ENCODE measurements at regions not wholly inside any gene's neighbourhood (a gene's known extent, or its start where the extent isn't known, plus 50 kb on each side); places are given as distances from the start of the nearest gene placed in this dataset.

DNA sequence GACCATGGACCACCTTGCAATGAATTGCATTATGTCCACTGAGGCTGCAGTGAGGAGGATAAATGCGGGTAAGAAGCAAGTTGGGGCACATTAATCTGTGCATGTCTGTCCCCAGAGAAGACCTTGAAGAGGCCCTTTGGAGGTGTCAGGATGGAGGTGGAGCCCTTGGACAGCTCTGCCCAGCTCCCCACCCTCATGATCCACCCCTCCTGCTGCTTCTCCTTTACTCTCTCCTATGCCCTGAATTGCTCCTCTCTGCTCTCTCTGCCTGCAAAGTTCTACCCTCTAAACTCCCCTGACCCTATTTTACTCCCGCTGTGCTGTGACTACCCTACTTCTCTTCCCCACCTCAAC lies 292.4 kb upstream of the USP24 start:
- peak; percentile 39 for DNase-seq

- no peak for DNase-seq
Measured at GRCh38 chr1:55506740-55507577, 291.8 kb upstream of the USP24 start.

DNA sequence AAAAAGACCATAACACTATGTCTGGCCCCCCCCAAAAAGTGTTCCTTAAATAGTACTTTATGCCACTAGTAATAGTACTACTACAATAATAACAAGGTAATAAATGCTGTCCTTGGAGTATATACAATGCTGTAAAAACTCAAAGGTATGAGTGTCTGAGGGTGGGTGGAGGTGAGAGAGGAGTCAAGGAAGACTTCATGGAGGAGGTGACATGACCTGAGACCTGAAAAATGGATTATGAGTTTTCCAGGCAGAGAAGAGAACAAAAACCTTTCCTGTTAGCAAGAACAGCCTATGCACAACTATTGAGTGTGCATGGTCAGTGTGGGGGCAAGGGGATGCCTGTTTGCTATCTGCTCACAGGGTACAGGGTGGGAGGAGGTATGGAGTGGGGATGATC lies 290.2 kb upstream of the USP24 start:
- no peak for DNase-seq

DNA sequence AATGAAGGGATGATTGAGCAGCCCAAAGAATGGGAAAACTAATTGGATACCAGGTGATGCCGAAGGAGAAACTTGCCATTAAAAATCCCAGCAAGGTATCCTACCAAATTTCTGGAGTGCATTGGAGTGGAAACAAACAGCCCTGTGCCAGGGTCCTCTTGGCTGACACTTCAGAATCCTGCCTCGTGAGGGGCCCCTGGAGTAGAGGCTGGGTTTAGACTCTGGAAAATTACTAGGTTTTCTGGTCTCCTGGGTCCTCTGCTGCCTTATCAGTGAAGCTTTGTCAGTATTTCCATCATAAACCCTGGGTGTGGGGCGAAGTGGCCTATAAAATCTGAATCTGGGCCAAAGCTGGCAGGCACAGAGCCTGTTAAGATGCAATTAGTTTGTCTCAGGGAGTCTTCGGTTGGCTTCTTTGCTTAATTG lies 289.2 kb upstream of the USP24 start:
- no peak for DNase-seq

DNA sequence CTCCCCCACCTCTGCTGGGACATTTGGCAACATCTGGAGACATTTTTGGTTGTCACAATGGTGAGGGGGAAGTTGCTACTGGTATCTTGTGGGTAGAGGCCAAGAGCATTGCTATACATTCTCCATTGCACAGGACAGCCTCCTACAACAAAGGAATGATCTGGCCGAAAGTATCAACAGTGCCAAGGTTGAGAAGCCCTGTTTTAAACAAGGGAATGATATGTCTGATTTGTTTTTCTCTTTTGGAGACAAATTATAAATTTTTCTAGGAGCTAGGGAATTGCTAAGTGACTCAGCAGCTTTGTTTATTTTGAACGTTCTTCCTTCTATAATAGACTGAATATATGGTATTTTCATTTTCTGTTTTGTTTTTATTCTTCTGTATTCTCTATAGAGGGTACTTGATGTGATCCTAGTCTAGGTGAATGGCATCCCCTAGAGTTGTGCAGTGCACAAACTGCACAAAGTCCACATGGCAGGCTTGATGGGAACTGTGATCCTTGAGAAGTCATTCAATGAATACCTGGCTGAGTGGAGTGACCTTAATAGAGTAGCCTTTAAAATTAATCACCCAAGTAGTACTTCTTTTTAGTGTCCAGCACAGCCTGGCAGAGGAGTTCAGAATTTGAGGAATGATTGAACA lies 288.6 kb upstream of the USP24 start:
- DNase-seq: no peak

- no peak for DNase-seq
Measured at GRCh38 chr1:55500601-55501000, 285.4 kb upstream of the USP24 start.

DNA sequence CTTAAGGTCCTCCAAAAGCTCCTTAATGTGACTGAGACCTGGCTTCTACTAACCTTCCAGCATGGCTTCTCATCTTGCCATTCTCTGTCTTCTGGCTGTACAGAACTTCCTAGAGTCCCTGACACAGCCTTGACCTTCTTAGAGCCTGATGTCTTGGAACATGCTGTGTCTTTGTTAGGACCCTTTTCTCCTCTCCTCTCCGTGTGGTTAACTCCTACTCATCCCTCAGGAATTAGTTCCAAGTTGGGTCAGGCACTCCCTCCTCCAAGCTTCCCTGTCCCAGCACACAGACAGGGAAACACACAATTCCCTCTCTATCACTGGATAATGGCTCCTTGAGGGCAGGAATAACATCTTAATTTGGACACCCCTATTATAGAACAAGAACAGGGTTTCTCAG lies 275.4 kb upstream of the USP24 start:
- DNase-seq: no peak

GRCh38 chr1:55484173-55484572 lies 269.0 kb upstream of the USP24 start:
- no peak for DNase-seq

DNA sequence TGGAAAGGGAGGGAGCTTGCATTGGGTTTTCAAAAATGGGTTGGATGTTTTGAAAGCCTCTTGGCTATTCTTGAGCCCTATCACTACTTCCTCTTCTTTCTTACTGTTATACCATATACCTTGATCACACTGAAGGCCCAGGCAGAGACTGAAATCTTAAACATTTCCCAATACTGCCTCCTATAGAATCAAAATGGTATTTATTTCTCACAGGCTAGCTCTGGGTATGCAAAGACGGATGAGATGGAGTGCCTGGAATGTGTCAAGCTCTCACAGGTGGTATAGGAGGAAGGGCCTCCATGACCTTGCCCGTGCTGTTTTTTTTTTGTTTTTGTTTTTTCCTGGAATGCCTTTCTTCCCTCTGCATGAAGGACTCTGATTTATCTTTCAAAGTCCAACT lies 268.4 kb upstream of the USP24 start:
- no peak for DNase-seq

DNA sequence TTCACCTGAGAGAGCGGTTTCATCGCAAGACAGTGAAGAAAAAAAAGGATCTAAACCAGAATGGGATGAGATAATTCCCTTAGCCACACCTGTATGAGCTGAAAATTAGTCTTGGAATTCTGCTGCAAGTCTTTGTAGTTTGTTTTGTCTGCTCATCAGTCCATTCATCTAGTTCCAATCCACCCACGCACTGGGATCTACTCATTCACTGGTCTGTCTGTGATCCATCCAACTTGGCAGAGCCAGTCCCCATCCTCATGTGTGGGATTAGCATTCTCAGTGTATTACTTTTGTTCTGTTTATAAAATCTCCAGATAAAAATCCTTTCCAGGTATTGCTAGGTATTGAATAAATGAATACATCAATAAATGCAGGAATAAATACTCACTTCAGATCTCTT lies 266.5 kb upstream of the USP24 start:
- DNase-seq: no peak

DNA sequence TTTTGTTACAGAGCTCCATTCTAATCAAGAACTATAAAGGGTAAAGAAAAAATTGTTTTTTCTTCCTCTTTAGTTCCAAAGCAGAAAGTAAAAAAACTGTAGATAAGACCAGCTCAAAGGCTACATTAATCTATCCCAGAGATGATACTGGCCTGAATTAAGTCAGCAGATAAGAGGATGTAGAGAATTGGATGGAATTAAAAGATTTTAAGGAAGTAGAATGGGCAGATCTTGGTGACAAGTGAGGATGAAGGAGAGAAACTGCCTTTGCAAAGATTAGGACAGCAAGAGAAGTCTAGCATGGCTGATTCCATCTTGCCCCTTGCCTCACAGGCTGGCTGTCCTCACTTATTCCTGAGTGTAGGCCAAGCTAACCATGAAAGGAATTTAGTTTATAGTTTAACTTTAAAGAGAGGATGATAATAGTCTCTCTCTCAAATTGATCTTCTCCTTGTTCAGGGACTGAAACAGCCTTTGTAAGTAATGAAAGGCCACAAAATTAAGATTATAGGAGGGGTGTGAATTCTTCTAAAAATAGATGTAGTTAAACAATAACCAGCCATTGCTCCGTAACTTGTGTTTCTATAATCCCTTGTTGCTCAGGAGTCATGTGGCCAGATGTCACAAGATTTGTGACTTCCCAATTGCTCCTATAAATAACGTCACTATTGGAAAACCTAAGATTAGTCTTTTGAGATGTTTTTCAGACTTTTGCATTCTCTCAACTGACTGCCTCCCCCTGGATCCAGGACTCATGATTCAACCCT lies 265.0 kb upstream of the USP24 start:
- DNase-seq: no peak

DNA sequence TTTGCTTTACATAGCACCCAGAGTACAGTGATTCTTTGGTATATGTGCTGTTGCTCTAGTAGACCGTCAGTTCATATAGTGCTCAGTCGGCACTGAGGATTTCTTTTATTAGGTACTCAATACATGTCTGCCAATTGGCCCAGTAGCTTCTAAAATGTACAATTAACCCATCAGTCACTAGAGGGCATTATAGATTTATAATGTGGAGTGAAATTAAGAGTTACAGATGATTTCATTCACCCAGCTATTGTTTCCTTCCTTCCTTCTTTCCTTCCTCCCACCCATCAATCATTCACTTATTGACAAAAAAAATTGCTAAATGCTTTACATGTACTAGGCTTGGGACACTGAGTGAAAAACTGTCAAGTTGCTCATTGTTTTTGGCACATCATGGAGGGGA lies 263.6 kb upstream of the USP24 start:
- no peak for DNase-seq

DNA sequence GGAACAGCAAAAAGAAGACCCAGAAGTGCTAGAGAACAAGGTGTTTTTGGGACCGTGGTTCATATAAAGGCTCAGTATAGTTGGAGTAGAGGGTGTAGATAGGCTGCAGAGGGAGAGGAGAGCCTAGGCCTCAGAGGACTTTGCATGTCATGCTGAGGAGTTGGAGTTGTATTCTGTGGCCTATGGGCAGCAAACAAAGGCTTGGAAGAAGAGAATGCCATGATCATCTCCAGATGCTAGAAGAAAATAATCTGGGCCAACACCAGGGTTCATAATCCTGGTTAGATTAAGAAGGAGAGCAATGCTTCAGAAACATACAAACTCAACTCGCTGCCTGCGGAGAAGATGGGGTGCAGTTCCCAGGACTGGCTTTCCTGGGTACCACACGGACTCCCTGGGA lies 262.8 kb upstream of the USP24 start:
- DNase-seq: no peak

DNA sequence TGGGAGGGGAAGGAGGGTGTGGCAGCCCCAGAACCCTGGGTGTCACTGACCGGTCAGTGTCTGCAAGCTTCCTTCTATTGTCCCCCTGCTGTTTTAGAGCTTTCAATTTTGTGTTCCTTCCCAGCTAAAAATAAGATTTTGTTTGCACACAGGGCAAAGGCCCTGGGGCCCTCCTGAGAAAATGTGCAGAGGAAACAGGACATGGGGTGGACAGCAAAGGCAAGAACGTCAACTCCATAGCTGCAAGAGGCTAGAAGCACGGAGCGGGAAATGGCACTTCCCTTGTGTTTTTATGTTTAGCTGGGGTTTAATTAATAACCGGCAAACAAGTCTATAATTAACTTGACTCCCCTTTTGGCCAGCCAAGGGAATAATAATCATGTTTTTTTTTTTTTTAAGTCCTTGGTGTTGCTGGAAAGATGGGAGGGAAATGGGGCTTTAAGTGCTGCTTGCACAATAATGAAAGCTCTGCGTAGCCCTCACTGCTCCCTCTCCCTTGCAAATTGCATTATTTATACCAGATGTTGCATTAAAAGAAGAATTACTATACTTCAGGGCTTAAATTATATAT lies 261.4 kb upstream of the USP24 start:
- no peak for DNase-seq

DNA sequence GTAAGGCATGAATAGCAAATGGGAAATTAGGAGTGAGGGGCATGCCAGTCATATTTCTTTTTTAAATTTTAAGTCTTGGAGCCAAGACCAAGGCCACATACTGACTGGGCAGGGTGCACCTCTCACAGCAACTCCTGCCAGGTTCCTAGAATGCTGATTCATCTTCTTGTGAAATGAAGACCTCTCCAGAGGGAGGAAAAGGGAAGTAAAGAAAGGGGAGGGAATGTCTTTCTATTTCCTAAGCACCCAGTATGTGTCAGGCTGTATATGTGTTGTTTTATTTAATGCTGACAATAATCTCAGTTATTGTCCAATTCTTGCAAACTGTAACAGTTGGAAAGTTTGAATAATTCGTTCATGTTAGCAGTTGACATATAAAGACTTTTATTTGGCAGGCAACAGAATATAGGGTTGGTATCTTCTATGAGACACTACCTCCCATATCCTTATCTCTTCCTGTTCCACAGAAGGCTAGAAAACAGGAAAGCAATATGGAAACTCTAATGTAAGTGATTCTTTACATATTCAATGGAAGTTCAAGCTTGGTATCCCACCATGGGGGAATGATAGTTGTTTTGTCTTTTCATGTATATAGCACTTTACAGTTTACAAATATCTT lies 259.1 kb upstream of the USP24 start:
- no peak for DNase-seq

GRCh38 chr1:55473661-55474060 lies 258.5 kb upstream of the USP24 start:
- no peak for DNase-seq

- DNase-seq: no peak
Measured at GRCh38 chr1:55472784-55473183, 257.6 kb upstream of the USP24 start.

- no peak for DNase-seq
Measured at GRCh38 chr1:55472115-55472514, 257.0 kb upstream of the USP24 start.

- no peak for DNase-seq
Measured at GRCh38 chr1:55468142-55468795, 253.1 kb upstream of the USP24 start.

DNA sequence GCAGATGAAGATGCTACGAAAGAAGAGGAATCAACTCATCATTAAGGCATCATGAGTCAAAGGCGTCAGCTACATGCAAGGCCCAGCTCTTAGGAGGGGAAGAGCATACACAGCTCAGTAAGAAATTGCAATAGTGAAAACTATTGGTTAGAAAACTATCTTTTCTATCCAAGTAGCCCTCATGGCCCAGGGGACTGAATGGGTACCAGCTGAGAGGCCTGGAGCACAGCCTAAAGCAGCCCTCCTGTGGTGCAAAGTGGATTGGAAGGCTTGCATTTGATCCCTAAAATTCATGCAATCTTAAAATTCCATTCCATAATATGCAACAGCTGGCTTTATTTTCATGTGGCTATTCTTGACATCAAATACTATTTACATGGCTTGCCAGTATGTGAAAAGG lies 251.8 kb upstream of the USP24 start:
- no peak for DNase-seq

DNA sequence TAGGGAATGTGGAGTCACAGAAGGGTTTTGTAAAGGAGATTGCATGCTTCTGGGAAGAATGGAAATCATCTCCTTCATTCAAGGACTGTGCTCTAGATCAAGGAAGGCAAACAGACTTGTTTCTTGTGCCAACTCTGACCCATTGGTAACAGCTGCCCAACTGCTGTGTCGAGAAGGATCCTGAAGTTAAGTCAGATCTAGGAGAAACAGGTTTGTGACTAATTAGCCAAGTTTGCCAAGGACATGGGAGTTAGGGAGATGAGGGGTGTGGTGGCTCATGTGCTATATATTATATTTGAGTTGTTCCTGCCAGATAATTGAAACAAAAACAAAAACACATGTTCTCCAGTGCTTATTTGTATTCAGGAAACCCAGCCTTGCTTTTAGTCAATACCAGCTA lies 251.2 kb upstream of the USP24 start:
- no peak for DNase-seq

DNA sequence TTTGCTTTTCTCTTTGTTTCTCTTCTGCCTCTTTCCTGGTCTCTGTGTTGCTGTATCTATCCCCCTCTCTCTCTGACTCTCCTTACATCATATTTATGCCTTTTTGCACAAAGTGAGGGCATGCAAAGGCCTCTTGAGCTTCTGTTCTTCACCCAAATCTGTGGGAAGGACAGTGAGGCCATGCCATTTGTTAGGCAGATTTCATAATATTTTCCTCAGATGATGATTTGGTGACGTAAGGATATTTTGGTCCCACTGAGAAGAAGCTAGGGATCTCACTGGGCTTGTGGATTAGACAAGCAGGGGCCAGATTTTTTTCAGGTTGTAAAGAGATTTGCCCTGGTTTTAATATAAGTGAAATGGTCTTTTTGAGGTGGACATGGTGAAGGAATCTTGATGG lies 249.4 kb upstream of the USP24 start:
- DNase-seq: no peak
